Naive B cell (primary cell): ENCODE measurements at regions not wholly inside any gene's neighbourhood (a gene's known extent, or its start where the extent isn't known, plus 50 kb on each side); places are given as distances from the start of the nearest gene placed in this dataset.

ENCODE experiments used
- ATAC-seq, 2 donors: fragments of 150-1000 bp; cut with Tn5 transposase; 2 replicates each; pipeline ENCODE4 v1.10.0; 2021; ENCODE audit warnings: low read depth in 2 of 2, mild to moderate bottlenecking in 2 of 2, moderate library complexity in 2 of 2
- DNase-seq: peaks from one replicate; pipeline ENCODE4 v3.0.0; 2022
- H3K27ac Mint-ChIP-seq, 6 donors: one replicate each; pipeline ENCODE4 v1.8.0; 2020 to 2022; ENCODE audit warnings: mild to moderate bottlenecking in 6 of 6, mixed read lengths in 6 of 6, moderate library complexity in 5 of 6, inconsistent platforms in 2 of 6
- H3K27me3 Mint-ChIP-seq, 3 donors: one replicate each; pipeline ENCODE4 v1.8.0; 2021 to 2022; ENCODE audit warnings: mixed read lengths in 3 of 3, mild to moderate bottlenecking in 1 of 3
- H3K36me3 Mint-ChIP-seq, 2 donors: one replicate each; pipeline ENCODE4 v1.8.0; 2020 to 2022; ENCODE audit warnings: mixed read lengths in 2 of 2, inconsistent platforms in 1 of 2, mild to moderate bottlenecking in 1 of 2
- H3K4me1 Mint-ChIP-seq, 3 donors: one replicate each; pipeline ENCODE4 v1.8.0; 2020 to 2022; ENCODE audit warnings: mixed read lengths in 3 of 3, inconsistent platforms in 1 of 3, mild to moderate bottlenecking in 1 of 3, moderate library complexity in 1 of 3
- H3K4me3 Mint-ChIP-seq, 8 donors: one replicate each; pipeline ENCODE4 v1.8.0; 2020 to 2022; ENCODE audit warnings: mild to moderate bottlenecking in 8 of 8, mixed read lengths in 8 of 8, moderate library complexity in 8 of 8, inconsistent platforms in 2 of 8
- H3K9me3 Mint-ChIP-seq, 7 donors: one replicate each; pipeline ENCODE4 v1.8.0; 2020 to 2022; ENCODE audit warnings: mixed read lengths in 7 of 7, mild to moderate bottlenecking in 5 of 7, inconsistent platforms in 2 of 7, moderate library complexity in 1 of 7

DNA sequence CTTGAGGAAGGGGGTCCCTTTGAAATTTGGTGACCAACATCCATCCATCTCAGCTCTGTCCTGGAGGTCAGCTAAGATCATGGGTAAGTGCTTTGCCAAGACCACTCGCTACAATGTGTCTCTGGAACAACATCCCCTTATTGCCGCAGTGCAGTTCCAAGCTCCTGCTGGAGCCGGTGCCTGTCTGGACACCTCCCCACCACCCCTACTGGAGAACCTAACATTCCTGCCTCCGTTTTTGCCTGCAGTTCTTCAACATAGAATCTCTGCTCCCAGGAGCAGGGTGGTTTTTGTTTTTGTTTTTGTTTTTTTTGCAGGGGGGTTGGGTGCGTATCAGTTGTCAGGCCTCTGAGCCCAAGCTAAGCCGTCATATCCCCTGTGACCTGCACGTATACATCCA is 51.2 kb upstream of the FXYD4 start:
- ATAC-seq (no peak), DNase-seq (no peak)
- no peaks in the 10 kb centered on the region for H3K36me3 Mint-ChIP-seq
- H3K4me3 Mint-ChIP-seq = no peak overlapping the region
- H3K27ac Mint-ChIP-seq = no peak overlapping the region
- peaks cover 18 to 54% (median 43%) of the 10 kb centered on the region in 3 donors for H3K27me3 Mint-ChIP-seq
- H3K4me1 Mint-ChIP-seq = peaks cover 9 to 21% (median 14%) of the 10 kb centered on the region in 3 donors
- H3K9me3 Mint-ChIP-seq = no peaks in the 10 kb centered on the region

DNA sequence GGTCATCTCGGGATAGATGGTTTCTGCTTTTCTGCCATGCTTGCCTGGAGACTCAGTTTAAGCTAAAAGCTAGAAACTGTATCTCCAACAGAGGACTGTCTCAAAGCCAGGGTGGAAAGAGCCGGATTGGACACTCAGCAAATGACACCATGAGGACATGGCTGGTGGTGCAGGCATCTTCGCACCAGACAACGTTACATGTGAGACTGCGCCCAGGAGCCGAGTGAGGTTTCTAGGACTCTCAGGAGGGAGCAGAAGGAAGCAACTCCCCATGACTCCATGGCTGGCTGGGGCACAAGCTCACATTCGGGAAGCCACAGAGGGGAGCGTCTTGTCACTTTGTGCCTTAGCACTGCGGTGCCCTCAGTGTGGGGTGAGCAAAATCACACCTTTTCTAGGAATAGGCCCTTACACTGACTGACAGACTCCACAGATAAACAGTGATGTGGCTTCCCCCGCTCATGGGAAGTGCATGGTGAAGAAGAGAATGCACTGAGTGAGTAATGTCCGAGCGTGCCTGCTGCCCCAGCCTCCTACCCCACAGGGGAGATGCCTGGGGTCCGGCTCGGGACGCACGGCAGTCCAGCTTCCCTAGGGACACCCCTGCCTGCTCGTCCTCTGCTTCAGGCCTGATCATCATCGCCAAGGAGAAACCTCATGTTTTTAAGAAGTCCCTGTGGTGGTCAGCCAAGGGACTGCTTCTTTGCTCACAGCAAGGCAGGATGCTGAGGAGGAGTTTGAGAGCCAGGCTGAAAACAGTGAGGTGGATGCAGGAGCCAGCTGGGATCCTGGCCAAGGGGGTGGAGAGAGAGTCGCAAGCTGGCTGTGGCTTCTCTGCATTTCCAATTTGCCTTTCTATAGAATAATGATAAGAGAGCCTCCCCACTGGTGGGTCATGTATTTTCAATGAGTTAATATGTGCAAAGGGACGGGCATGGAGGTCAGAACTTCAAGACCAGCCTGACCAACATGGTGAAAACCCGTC is 52.2 kb upstream of the FXYD4 start:
- H3K36me3 Mint-ChIP-seq = no peaks in the 10 kb centered on the region
- H3K27me3 Mint-ChIP-seq = peaks cover 18 to 61% (median 43%) of the 10 kb centered on the region in 3 donors
- no peaks in the 10 kb centered on the region for H3K9me3 Mint-ChIP-seq
- ATAC-seq (no peak), DNase-seq (no peak)
- H3K4me3 Mint-ChIP-seq = peak overlapping the region in 1 of 8 donors; percentile 24
- no peak overlapping the region for H3K27ac Mint-ChIP-seq
- peaks cover 9 to 21% (median 14%) of the 10 kb centered on the region in 3 donors for H3K4me1 Mint-ChIP-seq

DNA sequence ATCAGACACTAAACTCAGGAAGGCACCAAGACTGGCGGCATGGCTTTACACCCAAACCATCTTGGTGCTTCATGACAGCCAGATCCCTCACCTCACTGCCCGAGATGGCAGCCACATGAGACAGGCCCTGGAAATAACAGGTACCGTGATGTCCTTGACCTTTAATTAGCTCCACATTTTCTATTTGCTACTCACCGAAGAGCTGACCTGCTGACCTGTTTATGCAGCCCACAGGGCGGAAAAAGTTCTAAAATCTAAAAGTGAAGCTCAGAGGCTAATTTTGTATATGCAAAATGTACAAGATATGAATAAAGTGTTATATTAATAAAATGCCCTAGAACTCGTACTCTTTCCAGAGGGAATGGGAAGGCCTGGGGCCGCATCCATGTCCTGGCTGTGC is 51.6 kb upstream of the RASGEF1A start:
- H3K9me3 Mint-ChIP-seq = no peaks in the 10 kb centered on the region
- peaks cover 18 to 60% (median 42%) of the 10 kb centered on the region in 3 donors for H3K27me3 Mint-ChIP-seq
- DNase-seq (no peak), ATAC-seq (no peak)
- H3K36me3 Mint-ChIP-seq = no peaks in the 10 kb centered on the region
- no peak overlapping the region for H3K4me3 Mint-ChIP-seq
- H3K27ac Mint-ChIP-seq = no peak overlapping the region
- H3K4me1 Mint-ChIP-seq = peaks cover 9 to 21% (median 14%) of the 10 kb centered on the region in 3 donors

DNA sequence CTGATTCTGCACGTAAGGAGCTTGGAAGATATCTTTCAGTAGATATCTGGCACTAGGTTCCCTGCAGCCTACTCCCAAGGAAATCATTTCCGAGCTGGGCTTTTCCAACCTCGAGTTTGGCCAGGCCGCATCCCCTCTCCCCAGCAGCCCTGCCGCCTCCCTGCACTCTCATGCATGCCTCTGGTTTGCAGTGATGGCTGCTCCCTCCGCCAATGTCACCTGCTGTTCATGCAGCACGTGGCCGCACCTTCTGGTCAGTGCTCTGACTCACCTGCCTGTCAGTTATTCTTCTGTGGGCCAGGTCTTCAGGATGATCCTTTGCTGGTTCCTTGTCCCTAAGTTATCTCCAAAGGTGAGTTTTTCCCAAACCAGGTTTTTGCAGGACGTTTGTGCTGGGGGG is 50.6 kb upstream of the RASGEF1A start:
- H3K27ac Mint-ChIP-seq = no peak overlapping the region
- DNase-seq = no peak
- no peak for ATAC-seq
- H3K4me1 Mint-ChIP-seq = peaks cover 5 to 12% (median 5%) of the 10 kb centered on the region in 3 donors
- no peaks in the 10 kb centered on the region for H3K36me3 Mint-ChIP-seq
- no peaks in the 10 kb centered on the region for H3K9me3 Mint-ChIP-seq
- peaks cover 18 to 51% (median 32%) of the 10 kb centered on the region in 3 donors for H3K27me3 Mint-ChIP-seq
- no peak overlapping the region for H3K4me3 Mint-ChIP-seq

DNA sequence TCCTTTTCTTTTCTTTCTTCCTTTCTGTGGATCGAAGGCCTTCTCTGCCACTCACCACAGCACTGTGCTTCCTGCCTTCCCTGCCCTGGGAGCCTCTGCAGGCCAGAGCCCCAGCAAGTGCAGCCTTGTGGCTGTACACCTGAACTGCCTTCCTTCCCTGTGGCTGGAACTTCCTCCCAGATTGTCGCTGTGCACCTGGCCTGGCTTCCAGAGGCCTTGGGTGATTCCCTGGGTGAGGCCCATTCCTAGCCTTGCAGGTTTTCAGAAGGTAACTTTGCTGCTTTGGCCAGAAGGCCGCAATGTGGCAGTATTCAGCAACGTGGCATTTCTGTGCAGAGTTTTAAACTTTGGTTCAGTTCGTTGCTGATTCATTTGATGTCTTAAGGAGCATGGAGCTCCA is 50.1 kb upstream of the RASGEF1A start:
- ATAC-seq = no peak
- no peak overlapping the region for H3K27ac Mint-ChIP-seq
- peaks cover 18 to 46% (median 28%) of the 10 kb centered on the region in 3 donors for H3K27me3 Mint-ChIP-seq
- H3K36me3 Mint-ChIP-seq = no peaks in the 10 kb centered on the region
- no peak overlapping the region for H3K4me3 Mint-ChIP-seq
- H3K4me1 Mint-ChIP-seq = peaks cover under 1 to 7% (median 1%) of the 10 kb centered on the region in 3 donors
- H3K9me3 Mint-ChIP-seq = no peaks in the 10 kb centered on the region
- no peak for DNase-seq
